GM23338 (cell line): ENCODE measurements at regions not wholly inside any gene's neighbourhood (a gene's known extent, or its start where the extent isn't known, plus 50 kb on each side); places are given as distances from the start of the nearest gene placed in this dataset.

Experiments used
- ATAC-seq: fragments of 200-7000 bp; cut with Tn5 transposase; 3 replicates; pipeline ENCODE4 v1.9.1; 2020
- DNase-seq: peaks from one replicate; pipeline ENCODE4 v3.0.0-alpha.2; 2015; ENCODE audit warnings: low spot score
- H2AFZ ChIP-seq: fragments of 200-600 bp; sonication (generic); 2 replicates; pipeline ENCODE4 v1.8.0; 2016; ENCODE audit warnings: antibody characterized with exemption, mild to moderate bottlenecking, moderate library complexity
- H3F3A ChIP-seq: fragments of 200-600 bp; sonication (generic); replicated peaks from 2 replicates; pipeline ENCODE4 v1.8.0; 2017; ENCODE audit warnings: antibody characterized with exemption, mixed run types, low read depth
- H3K27ac ChIP-seq: fragments of 200-600 bp; sonication (generic); 2 replicates; pipeline ENCODE4 v1.6.1; 2016; ENCODE audit warnings: low read depth
- H3K27me3 ChIP-seq: fragments of 200-600 bp; sonication (generic); 2 replicates; pipeline ENCODE4 v1.8.0; 2016; ENCODE audit warnings: mild to moderate bottlenecking, mixed run types, moderate library complexity; ENCODE audit not compliant: insufficient read depth
- H3K36me3 ChIP-seq: fragments of 200-600 bp; sonication (generic); 2 replicates; pipeline ENCODE4 v1.8.0; 2016; ENCODE audit warnings: mild to moderate bottlenecking; ENCODE audit not compliant: insufficient read depth
- H3K4me1 ChIP-seq: fragments of 200-600 bp; sonication (generic); 2 replicates; pipeline ENCODE4 v1.8.0; 2016; ENCODE audit warnings: mild to moderate bottlenecking, moderate library complexity; ENCODE audit not compliant: insufficient read depth
- H3K4me2 ChIP-seq: fragments of 200-600 bp; sonication (generic); 2 replicates; pipeline ENCODE4 v1.7.1; 2017; ENCODE audit warnings: mixed run types
- H3K4me3 ChIP-seq: fragments of 200-600 bp; sonication (generic); 2 replicates; pipeline ENCODE4 v1.6.1; 2016; ENCODE audit warnings: mixed run types
- H3K79me2 ChIP-seq: fragments of 200-600 bp; sonication (generic); replicated peaks from 2 replicates; pipeline ENCODE4 v1.8.0; 2017; ENCODE audit warnings: mild to moderate bottlenecking; ENCODE audit not compliant: insufficient read depth
- H3K9me2 ChIP-seq: fragments of 200-600 bp; sonication (generic); 2 replicates; pipeline ENCODE4 v1.8.0; 2017; ENCODE audit not compliant: insufficient read depth
- H4K20me1 ChIP-seq: fragments of 200-600 bp; sonication (generic); replicated peaks from 2 replicates; pipeline ENCODE4 v1.8.0; 2017; ENCODE audit warnings: mild to moderate bottlenecking; ENCODE audit not compliant: insufficient read depth
- H3K27ac Mint-ChIP-seq: 2 replicates; pipeline ENCODE4 v1.8.0; 2020; ENCODE audit warnings: inconsistent platforms, mild to moderate bottlenecking, moderate library complexity, mixed read lengths
- H3K27me3 Mint-ChIP-seq: 3 replicates; pipeline ENCODE4 v1.8.0; 2022; ENCODE audit warnings: low read depth, mild to moderate bottlenecking, moderate library complexity, mixed read lengths, inconsistent platforms; ENCODE audit not compliant: insufficient read depth, poor library complexity
- H3K36me3 Mint-ChIP-seq: 3 replicates; pipeline ENCODE4 v1.8.0; 2021; ENCODE audit warnings: low read depth, mild to moderate bottlenecking, inconsistent platforms, moderate library complexity, mixed read lengths
- H3K4me1 Mint-ChIP-seq: 3 replicates; pipeline ENCODE4 v1.8.0; 2020; ENCODE audit warnings: mild to moderate bottlenecking, inconsistent platforms, mixed read lengths
- H3K4me3 Mint-ChIP-seq: 3 replicates; pipeline ENCODE4 v1.8.0; 2021; ENCODE audit warnings: moderate library complexity, mild to moderate bottlenecking, inconsistent platforms, mixed read lengths
- H3K9me3 Mint-ChIP-seq: 3 replicates; pipeline ENCODE4 v1.8.0; 2020; ENCODE audit warnings: moderate library complexity, mild to moderate bottlenecking, inconsistent platforms, mixed read lengths
- EZH2 ChIP-seq: fragments of 200-600 bp; sonication (generic); IDR thresholded peaks from one replicate; pipeline ENCODE4 v1.8.0; 2017; ENCODE audit warnings: antibody characterized with exemption, mild to moderate bottlenecking, low read depth; ENCODE audit not compliant: unreplicated experiment
- JUNB ChIP-seq: IDR thresholded peaks from one replicate; pipeline ENCODE4 v1.6.1; 2016; ENCODE audit warnings: antibody characterized with exemption; ENCODE audit not compliant: unreplicated experiment
- NANOG ChIP-seq: IDR thresholded peaks from 2 replicates; pipeline ENCODE4 v1.6.1; 2016; ENCODE audit warnings: antibody characterized with exemption, borderline replicate concordance
- POLR2AphosphoS5 ChIP-seq: IDR thresholded peaks from 2 replicates; pipeline ENCODE4 v1.6.1; 2016; ENCODE audit warnings: antibody characterized with exemption, low read depth
- ZNF331 ChIP-seq: fragments of 250-450 bp; sonication (Bioruptor Pico); IDR thresholded peaks from 2 replicates; pipeline ENCODE4 v1.5.0; 2020; ENCODE audit warnings: low read depth, mild to moderate bottlenecking, moderate library complexity
- TF ChIP-seq, protein P1 (sequence below), 2 experiments: fragments of 200-600 bp in 1 of 2; sonication (generic) in 1 of 2; conservative IDR thresholded peaks; 2 replicates each; pipeline versions ENCODE4 v1.5.1 to v1.6.1; 2016 to 2017; ENCODE audit warnings: antibody characterized with exemption in 2 of 2, low read depth in 2 of 2, mild to moderate bottlenecking in 2 of 2, moderate library complexity in 1 of 2
- TF ChIP-seq, protein P2 (sequence below): IDR thresholded peaks from one replicate; pipeline ENCODE4 v1.6.1; 2018; ENCODE audit warnings: antibody characterized with exemption; ENCODE audit not compliant: unreplicated experiment
- TF ChIP-seq, protein P3 (sequence below): IDR thresholded peaks from 2 replicates; pipeline ENCODE4 v1.6.1; 2016; ENCODE audit warnings: antibody characterized with exemption

GRCh38 chr13:26980099-26981031 lies 191.2 kb downstream of the USP12 start (continued):
- TF ChIP-seq, protein P1, sequence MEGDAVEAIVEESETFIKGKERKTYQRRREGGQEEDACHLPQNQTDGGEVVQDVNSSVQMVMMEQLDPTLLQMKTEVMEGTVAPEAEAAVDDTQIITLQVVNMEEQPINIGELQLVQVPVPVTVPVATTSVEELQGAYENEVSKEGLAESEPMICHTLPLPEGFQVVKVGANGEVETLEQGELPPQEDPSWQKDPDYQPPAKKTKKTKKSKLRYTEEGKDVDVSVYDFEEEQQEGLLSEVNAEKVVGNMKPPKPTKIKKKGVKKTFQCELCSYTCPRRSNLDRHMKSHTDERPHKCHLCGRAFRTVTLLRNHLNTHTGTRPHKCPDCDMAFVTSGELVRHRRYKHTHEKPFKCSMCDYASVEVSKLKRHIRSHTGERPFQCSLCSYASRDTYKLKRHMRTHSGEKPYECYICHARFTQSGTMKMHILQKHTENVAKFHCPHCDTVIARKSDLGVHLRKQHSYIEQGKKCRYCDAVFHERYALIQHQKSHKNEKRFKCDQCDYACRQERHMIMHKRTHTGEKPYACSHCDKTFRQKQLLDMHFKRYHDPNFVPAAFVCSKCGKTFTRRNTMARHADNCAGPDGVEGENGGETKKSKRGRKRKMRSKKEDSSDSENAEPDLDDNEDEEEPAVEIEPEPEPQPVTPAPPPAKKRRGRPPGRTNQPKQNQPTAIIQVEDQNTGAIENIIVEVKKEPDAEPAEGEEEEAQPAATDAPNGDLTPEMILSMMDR (conservative IDR thresholded peaks at IDR 0.05; ENCODE audit: low read depth in 2 of 2), result no peak
- no peak for TF ChIP-seq POLR2AphosphoS5
- no peak for TF ChIP-seq EZH2
- TF ChIP-seq ZNF331 (CRISPR knock-in tag), result no peak
- no peak for TF ChIP-seq JUNB
- TF ChIP-seq, protein P2, sequence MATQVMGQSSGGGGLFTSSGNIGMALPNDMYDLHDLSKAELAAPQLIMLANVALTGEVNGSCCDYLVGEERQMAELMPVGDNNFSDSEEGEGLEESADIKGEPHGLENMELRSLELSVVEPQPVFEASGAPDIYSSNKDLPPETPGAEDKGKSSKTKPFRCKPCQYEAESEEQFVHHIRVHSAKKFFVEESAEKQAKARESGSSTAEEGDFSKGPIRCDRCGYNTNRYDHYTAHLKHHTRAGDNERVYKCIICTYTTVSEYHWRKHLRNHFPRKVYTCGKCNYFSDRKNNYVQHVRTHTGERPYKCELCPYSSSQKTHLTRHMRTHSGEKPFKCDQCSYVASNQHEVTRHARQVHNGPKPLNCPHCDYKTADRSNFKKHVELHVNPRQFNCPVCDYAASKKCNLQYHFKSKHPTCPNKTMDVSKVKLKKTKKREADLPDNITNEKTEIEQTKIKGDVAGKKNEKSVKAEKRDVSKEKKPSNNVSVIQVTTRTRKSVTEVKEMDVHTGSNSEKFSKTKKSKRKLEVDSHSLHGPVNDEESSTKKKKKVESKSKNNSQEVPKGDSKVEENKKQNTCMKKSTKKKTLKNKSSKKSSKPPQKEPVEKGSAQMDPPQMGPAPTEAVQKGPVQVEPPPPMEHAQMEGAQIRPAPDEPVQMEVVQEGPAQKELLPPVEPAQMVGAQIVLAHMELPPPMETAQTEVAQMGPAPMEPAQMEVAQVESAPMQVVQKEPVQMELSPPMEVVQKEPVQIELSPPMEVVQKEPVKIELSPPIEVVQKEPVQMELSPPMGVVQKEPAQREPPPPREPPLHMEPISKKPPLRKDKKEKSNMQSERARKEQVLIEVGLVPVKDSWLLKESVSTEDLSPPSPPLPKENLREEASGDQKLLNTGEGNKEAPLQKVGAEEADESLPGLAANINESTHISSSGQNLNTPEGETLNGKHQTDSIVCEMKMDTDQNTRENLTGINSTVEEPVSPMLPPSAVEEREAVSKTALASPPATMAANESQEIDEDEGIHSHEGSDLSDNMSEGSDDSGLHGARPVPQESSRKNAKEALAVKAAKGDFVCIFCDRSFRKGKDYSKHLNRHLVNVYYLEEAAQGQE, result no peak

DNA sequence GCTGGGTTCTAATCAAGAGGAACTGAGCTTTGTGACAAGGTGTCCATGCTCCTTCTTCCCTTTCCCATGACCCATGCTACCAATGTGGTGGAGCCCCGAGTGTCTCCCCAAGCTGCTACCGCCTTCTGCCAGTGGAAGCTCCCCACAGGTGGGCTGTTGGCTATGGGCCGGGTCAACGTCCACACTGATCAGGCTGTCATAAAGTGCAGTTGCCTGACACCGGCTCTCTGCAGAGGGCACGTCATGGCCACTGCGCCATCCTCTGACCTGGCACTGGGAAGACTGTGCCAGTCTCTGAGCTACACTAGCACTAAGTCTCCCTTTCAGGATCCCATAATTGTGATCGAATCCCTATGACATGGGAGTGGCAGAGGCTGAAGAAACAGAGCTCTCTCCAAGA lies 192.3 kb downstream of the USP12 start:
- H2AFZ ChIP-seq, result peak overlapping the region; percentile 59
- H3K79me2 ChIP-seq, result no peaks in the 10 kb centered on the region
- no peaks in the 10 kb centered on the region for H3K36me3 ChIP-seq
- Mint-ChIP-seq H3K4me1 (peaks cover 22% of the 10 kb centered on the region), H3K36me3 (no peaks in the 10 kb centered on the region), H3K27me3 (peaks cover 9% of the 10 kb centered on the region), H3K27ac (no peak overlapping the region; the same call in 1 of the 2 replicates), H3K9me3 (no peaks in the 10 kb centered on the region), H3K4me3 (no peak overlapping the region)
- H3K27me3 ChIP-seq, result no peaks in the 10 kb centered on the region
- ATAC-seq, result no peak
- no peaks in the 10 kb centered on the region for H3F3A ChIP-seq
- no peak for DNase-seq
- H3K9me2 ChIP-seq, result no peaks in the 10 kb centered on the region
- H4K20me1 ChIP-seq, result no peaks in the 10 kb centered on the region
- 0 out of 2 replicates have a peak, but pooled peaks cover 5% of the 10 kb centered on the region for H3K4me1 ChIP-seq
- no peak overlapping the region for H3K4me3 ChIP-seq
- no peak overlapping the region for H3K27ac ChIP-seq
- H3K4me2 ChIP-seq, result no peak overlapping the region
- no peak for TF ChIP-seq JUNB
- TF ChIP-seq, protein P3, sequence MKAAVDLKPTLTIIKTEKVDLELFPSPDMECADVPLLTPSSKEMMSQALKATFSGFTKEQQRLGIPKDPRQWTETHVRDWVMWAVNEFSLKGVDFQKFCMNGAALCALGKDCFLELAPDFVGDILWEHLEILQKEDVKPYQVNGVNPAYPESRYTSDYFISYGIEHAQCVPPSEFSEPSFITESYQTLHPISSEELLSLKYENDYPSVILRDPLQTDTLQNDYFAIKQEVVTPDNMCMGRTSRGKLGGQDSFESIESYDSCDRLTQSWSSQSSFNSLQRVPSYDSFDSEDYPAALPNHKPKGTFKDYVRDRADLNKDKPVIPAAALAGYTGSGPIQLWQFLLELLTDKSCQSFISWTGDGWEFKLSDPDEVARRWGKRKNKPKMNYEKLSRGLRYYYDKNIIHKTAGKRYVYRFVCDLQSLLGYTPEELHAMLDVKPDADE, result no peak
- TF ChIP-seq NANOG, result no peak
- no peak for TF ChIP-seq EZH2
- no peak for TF ChIP-seq ZNF331 (CRISPR knock-in tag)
- TF ChIP-seq, protein P1 (conservative IDR thresholded peaks at IDR 0.05; ENCODE audit: low read depth in 2 of 2), result no peak
